ENCODE measurements at regions not wholly inside any gene's neighbourhood (a gene's known extent, or its start where the extent isn't known, plus 50 kb on each side); places are given as distances from the start of the nearest gene placed in this dataset.

- TF ChIP-seq POLR2A (IDR thresholded peaks at IDR 0.05; ENCODE audit: low read depth, low read length): no peak
- no peak for TF ChIP-seq POLR2AphosphoS5 (IDR thresholded peaks at IDR 0.05; ENCODE audit: low read depth, low read length)
Measured at GRCh38 chr1:104476126-104476525, 726.4 kb downstream of the AMY1C start.
